ENCODE measurements at regions not wholly inside any gene's neighbourhood (a gene's known extent, or its start where the extent isn't known, plus 50 kb on each side); places are given as distances from the start of the nearest gene placed in this dataset.
A peak's percentile ranks its signal among the peaks of the same experiment; 100 is the strongest.

DNA sequence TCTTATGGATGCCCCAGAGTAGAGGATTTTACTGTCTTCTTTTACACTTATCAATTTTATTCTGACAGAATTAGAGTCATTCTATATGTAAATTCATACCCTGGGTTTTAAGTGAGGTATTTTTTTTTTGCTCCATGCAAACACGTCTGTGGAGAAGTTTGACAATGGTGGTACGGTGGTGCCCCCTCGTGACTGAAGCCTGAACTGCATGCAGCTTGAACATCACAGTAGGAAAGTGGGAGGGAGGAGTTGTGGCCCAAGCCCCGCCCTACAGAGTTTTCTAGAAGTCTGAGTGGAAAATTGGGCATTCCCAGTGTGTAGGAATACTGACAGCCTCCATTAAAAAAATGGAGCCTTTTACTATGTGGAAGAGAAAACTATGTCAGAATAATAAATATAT, 73.3 kb upstream of the RAB40AL start:
- peaks cover 4% of the 10 kb centered on the region for H3K36me3 ChIP-seq (ENCODE audit: insufficient read depth, low read length)
- H3K9me3 ChIP-seq (ENCODE audit: low read depth, low read length): no peaks in the 10 kb centered on the region
- no peak overlapping the region for H3K4me2 ChIP-seq (ENCODE audit: insufficient read depth, low read length)
- no peaks in the 10 kb centered on the region for H3K79me2 ChIP-seq (ENCODE audit: insufficient read depth, low read length)
- peak; percentile 36 for DNase-seq (ENCODE audit: insufficient read length, low spot score, missing footprints)
- H4K20me1 ChIP-seq (ENCODE audit: insufficient read depth, low read length): no peaks in the 10 kb centered on the region
- no peak overlapping the region for H3K27ac ChIP-seq (ENCODE audit: low read depth, low read length)
- H3K4me1 ChIP-seq (ENCODE audit: insufficient read depth, low read length): peaks cover 4% of the 10 kb centered on the region
- H3K27me3 ChIP-seq (ENCODE audit: insufficient read depth, low read length): no peaks in the 10 kb centered on the region
- H2AFZ ChIP-seq (ENCODE audit: low read length): no peak overlapping the region
- H3K4me3 ChIP-seq (ENCODE audit: insufficient read depth, low read length): no peak overlapping the region
- TF ChIP-seq, protein P1, sequence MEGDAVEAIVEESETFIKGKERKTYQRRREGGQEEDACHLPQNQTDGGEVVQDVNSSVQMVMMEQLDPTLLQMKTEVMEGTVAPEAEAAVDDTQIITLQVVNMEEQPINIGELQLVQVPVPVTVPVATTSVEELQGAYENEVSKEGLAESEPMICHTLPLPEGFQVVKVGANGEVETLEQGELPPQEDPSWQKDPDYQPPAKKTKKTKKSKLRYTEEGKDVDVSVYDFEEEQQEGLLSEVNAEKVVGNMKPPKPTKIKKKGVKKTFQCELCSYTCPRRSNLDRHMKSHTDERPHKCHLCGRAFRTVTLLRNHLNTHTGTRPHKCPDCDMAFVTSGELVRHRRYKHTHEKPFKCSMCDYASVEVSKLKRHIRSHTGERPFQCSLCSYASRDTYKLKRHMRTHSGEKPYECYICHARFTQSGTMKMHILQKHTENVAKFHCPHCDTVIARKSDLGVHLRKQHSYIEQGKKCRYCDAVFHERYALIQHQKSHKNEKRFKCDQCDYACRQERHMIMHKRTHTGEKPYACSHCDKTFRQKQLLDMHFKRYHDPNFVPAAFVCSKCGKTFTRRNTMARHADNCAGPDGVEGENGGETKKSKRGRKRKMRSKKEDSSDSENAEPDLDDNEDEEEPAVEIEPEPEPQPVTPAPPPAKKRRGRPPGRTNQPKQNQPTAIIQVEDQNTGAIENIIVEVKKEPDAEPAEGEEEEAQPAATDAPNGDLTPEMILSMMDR (IDR thresholded peaks at IDR 0.05; ENCODE audit: extremely low read depth, low read depth, low read length): peak; percentile 94

DNA sequence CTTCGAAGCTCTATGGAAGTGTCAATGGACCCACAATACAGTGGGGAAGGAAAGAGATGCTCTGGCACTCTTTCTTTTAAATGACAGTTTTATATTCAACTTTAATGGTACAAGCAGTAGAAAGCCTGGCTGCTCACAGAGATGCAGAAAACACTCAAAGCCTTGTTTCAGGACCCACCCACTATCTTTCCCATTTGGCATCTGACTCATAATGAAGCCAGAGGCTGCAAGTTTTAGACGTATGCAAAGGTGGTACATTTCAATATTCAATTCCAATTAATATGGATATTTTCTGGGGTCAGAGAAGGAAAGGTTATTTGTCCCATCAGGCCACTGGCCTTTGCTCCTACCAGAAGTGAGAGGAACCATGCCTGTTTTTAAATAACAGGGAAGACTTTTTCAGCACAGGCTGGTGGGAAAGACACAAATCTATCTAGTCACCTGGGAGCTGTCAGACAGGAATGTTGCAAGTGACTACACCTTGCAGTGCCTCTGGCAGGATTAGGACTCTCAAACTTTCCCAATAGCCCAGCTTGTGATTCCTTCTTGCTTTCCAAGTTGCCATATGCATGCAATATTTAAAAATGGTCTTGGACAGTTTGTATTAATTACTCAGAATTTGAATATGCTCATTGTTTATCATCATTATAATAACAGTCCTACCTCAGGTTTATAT, 70.0 kb upstream of the RAB40AL start:
- Histone ChIP-seq H3K4me2 (ENCODE audit: insufficient read depth, low read length) (no peak overlapping the region), H2AFZ (ENCODE audit: low read length) (no peak overlapping the region), H3K27ac (ENCODE audit: low read depth, low read length) (no peak overlapping the region), H4K20me1 (ENCODE audit: insufficient read depth, low read length) (no peaks in the 10 kb centered on the region), H3K4me1 (ENCODE audit: insufficient read depth, low read length) (no peaks in the 10 kb centered on the region), H3K4me3 (ENCODE audit: insufficient read depth, low read length) (no peak overlapping the region), H3K27me3 (ENCODE audit: insufficient read depth, low read length) (no peaks in the 10 kb centered on the region), H3K36me3 (ENCODE audit: insufficient read depth, low read length) (peaks cover 4% of the 10 kb centered on the region), H3K79me2 (ENCODE audit: insufficient read depth, low read length) (no peaks in the 10 kb centered on the region), H3K9me3 (ENCODE audit: low read depth, low read length) (no peaks in the 10 kb centered on the region)
- TF ChIP-seq, protein P1 (IDR thresholded peaks at IDR 0.05; ENCODE audit: extremely low read depth, low read depth, low read length): no peak
- DNase-seq (ENCODE audit: insufficient read length, low spot score, missing footprints): peak; percentile 35

DNA sequence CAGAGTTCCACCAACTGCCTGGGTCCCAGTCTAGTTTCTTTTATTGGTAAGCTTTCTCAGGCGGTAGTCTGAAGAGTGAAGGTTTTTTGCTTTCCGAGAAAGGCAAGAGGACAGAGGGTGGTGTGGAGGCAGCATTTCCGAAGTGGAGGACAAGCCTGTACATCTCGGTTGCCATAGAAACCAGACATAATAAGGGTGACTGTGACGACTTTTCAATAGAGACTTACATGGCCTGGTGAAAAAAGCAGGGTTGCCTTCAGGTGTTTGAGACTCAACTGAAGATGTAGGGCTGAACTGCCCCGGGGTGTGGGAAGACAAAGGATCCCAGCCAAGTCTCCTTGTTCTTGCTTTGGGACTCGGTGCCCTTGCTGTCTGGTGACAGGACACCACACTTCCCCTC, 53.6 kb upstream of the RAB40AL start:
- Histone ChIP-seq H2AFZ (ENCODE audit: low read length) (no peak overlapping the region), H3K36me3 (ENCODE audit: insufficient read depth, low read length) (no peaks in the 10 kb centered on the region), H3K27me3 (ENCODE audit: insufficient read depth, low read length) (no peaks in the 10 kb centered on the region), H3K4me1 (ENCODE audit: insufficient read depth, low read length) (no peaks in the 10 kb centered on the region), H3K79me2 (ENCODE audit: insufficient read depth, low read length) (no peaks in the 10 kb centered on the region), H3K4me3 (ENCODE audit: insufficient read depth, low read length) (no peak overlapping the region), H4K20me1 (ENCODE audit: insufficient read depth, low read length) (no peaks in the 10 kb centered on the region), H3K9me3 (ENCODE audit: low read depth, low read length) (no peaks in the 10 kb centered on the region), H3K27ac (ENCODE audit: low read depth, low read length) (no peak overlapping the region), H3K4me2 (ENCODE audit: insufficient read depth, low read length) (no peak overlapping the region)
- DNase-seq (ENCODE audit: insufficient read length, low spot score, missing footprints): no peak
- TF ChIP-seq, protein P1 (IDR thresholded peaks at IDR 0.05; ENCODE audit: extremely low read depth, low read depth, low read length): no peak
